HEK293T (cell line): ENCODE measurements at regions not wholly inside any gene's neighbourhood (a gene's known extent, or its start where the extent isn't known, plus 50 kb on each side); places are given as distances from the start of the nearest gene placed in this dataset.

ENCODE experiments used
- PKNOX1 ChIP-seq: fragments of 450-650 bp; IDR thresholded peaks from 2 replicates; pipeline ENCODE4 v1.6.1; 2016
- SP1 ChIP-seq: fragments of 450-650 bp; IDR thresholded peaks from 2 replicates; pipeline ENCODE4 v1.6.1; 2017
- SUZ12 ChIP-seq: fragments of 450-650 bp; IDR thresholded peaks from 2 replicates; pipeline ENCODE4 v1.6.1; 2016; ENCODE audit warnings: mild to moderate bottlenecking
- TARDBP ChIP-seq: fragments of 450-650 bp; IDR thresholded peaks from 2 replicates; pipeline ENCODE4 v1.6.1; 2016

GRCh38 chr21:35203093-35203977 is 154.2 kb upstream of the RUNX1 start:
- TF ChIP-seq PKNOX1 (no peak), TARDBP (no peak), SUZ12 (no peak), SP1 (no peak)
